Posterior cingulate gyrus (tissue), 11 donors: ENCODE measurements at regions not wholly inside any gene's neighbourhood (a gene's known extent, or its start where the extent isn't known, plus 50 kb on each side); places are given as distances from the start of the nearest gene placed in this dataset.

Experiments used
- DNase-seq, 10 donors: peaks; one replicate each; pipeline versions ENCODE4 v3.0.0 to v3.0.0-alpha.2; 2020 to 2021; ENCODE audit warnings: mixed read lengths in 3 of 10
- intact Hi-C: fragments of 100-400 bp; cut with DNase I; formaldehyde crosslinking; loops from one replicate; pipeline ENCODE4 v1.15.1; 2023

DNA sequence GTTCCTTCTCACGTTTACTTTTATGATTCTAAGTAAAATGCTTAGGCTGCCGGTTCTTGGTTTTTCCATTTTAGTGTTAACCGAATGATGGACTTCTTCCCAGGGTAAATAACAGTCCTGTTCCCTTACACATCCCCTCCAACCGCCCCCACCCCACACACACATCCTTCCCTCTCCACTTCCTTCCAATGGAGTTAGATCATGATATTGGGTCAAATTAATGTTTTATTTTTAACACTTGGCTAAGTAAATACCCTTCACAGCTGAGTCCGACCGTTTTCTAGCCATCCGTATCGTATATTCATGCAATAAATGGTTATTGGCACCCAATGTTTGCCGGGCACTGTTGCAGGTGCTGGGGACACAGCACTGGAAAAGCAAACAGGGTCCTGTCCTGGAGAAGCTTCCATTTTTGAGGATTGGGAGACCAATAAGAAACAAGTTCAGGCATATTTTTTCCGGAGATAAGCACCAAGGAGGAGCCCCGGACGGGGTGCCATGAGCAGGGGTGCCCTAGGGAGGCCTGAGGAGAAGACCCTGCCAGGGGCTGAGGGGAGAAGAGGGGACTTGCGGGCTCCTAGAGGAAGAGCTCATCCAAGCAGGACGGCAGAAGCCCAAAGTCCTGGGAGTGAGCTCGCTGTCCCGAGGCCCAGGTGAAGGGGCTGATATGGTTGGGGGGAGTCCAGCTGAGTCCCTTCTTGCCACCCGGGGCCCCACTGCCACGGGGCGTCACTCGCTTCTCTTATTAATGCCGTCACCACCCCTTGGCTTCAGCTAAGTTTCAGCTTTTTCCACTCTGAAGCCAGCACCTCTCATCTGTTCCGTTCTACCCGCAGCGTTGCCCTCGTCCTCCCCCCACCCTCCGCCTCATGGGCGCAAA, 126.0 kb upstream of the RET start:
- intact Hi-C loops, result no loop called here
- DNase-seq, result peak in 3 of 10 donors; percentile 29 to 67 (median 57)

DNA sequence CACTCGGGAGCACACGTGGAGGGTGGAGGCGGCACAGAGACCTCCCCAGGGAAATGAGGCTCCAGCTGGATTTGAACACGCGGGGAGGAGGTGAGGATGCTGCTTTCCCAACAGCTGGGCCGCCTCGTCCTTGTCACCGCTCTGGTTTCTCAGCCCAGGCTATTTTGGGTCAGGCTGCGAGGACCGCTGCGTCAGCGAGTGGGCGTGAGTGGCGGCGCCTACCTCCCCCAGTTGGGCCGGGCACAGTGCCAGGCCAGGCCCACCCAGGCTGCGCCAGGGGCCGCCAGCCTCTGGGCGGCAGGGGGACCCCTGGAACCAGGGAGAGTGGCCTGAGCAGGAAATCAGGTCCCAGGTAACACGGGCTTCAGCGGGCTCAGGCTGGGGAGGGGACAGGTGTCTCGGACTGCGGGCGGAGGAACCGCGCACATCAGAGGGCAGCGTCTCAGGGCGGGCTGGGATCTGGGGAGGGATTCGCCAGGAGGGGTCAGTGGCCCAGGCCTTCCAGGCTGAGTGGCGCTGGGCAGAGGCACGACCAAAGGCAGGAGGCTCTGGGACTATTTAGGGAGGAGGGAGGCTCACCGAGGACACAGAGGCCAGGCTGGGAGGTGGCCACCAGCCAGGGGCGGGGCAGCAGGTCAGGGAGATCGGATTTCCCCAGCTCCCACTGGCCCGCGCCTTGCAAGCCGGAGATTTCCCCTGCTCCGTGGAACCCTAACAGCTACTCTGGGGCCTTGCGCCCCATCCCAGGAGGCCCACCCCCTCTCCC, 125.2 kb upstream of the RET start:
- peak in 3 of 10 donors; percentile 62 to 76 (median 67) for DNase-seq
- intact Hi-C loops, result no loop called here

DNA sequence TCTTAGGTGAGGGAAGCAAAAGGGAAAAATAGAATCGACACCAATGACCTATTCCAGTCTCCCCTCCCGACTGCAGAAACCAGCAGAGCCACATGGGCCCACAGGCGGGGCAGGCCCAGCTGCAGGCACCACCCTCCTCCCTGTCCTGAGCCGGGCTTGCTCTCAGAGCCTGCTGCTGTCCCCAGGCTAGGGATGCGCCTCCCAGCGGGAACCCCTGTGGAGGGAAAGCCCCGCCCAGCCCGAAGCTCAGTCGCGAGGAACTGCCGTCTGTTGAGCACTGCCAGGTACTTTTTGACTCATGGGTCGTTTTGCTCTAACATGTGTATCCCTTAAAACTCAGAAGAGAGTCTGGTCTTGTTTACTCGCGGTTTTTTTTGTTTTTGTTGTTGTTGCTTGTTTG, 124.5 kb upstream of the RET start:
- DNase-seq, result peak in 3 of 10 donors; percentile 62 to 83 (median 77)

DNA sequence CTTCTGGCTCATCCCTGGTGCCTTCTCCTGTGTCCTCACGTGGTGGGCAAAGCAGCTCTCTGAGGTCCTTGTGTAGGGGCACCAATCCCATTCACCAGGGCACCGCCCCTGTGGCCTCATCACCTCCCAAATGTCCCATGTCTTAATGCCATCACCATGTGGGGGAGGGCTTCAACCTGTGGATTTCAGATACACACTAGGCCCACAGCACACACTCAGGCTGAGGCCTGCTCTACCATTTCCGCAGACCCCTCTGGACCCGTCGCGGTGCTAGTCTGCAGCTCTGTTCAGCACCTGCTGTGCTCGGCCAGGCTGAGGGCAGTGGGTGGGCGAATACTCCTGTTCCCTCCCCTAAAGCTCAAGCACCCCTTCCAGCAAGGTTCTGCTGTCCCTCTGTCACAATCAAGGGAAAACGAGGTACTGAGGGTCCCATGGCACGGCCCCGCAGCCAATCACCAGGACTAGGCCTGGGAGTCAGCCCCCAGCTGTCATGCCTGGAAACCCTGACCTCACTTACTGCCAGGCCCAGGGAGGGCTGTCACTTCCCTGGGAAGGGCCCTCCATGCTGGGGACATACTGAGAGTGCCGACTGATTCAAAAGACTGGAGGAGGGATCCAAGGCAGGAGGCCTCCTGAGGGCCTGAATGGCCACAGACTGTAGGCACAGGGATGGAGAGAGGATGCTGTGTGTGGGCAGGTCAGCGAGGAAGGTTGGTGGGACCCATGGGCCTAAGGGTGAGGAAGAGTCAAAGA, 123.8 kb upstream of the RET start:
- DNase-seq, result peak in 3 of 10 donors; percentile 47 to 69 (median 58)
- intact Hi-C loops, result no loop called here

More for the DNA sequence above, 124.5 kb upstream of the RET start:
- intact Hi-C loops, result no loop called here

DNA sequence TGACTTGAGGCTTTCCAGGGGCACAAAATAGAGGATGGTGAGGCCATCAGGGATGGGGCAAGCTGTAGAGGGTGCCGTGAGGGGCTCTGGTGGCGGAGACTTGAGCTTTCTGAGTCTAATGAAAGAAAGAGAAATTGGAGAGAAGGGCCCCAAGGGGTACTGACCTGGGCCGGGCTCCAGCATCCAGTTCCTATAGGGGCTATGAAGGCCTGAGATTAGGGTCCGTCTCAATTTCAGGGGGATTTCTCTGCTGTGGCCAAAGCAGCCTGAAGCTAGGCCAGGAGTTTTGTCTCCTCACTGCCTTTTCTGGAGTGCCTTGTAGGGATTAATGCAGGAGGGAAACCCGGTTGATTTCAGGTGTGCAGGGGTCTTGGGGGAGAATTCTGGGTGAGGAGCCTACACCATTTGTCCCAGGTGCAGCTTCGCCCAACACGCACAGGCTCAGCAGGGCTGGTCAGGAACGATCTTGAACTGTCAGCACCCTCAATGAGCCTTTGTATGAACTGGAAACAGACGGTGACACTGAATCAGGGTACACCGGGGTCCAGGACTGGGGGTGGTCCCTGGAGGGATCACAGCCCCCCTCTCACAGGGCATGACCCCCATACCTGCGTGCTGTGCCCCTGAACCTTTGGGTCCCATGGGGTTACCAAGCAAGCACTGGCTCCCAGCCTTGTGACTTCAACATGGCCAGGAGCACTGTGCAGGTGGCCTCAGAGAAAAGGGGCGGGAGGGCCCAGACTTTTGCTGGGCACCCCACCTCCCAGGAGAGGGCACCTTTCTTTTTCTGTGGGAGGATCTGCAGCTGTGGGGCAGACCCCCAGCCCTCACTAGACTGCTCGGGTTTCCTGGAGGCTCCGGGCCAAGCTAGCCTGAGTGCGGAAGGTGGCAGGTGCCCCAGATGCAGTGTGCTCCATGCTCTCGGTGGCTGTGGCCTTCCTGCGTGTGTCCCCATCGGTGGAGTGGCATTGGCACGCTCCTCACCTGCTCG, 122.9 kb upstream of the RET start:
- DNase-seq, result peak in 4 of 10 donors; percentile 5 to 69 (median 44)
- intact Hi-C loops, result no loop called here

DNA sequence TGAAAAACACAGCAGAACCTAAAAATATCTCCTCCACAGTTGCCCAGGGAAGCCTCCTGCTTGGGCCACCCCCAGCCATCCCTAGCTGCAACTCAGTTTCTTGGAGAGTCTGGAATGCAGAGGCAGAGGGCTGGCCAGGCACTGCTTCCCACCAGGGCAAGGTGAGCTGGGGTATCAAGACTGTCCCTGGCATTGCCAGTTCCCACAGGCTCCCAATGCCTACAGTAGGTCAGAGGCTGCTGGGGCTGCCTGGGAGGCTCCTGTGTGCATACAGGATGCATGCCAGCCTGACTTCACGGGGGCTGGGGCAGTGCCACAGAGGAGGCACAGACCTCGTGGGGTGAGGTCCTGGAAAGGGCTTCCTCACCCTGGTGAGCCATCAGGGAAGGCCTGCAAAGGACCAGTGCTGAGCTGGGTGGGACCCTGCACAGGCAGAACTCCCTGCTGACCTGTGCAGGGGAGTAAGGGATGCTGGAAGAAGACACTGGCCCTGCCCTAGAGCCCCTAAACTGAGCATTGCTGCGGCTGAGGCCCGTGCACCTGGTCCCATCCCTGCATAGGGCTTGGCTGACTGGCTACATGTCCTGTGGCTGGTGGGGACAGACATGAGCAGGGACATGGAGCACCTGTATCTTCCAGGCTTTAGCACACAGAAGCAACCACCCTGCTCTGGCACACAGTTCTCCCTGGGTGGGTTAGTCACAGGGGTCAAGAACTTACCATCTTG, 121.9 kb upstream of the RET start:
- intact Hi-C loops, result no loop called here
- DNase-seq, result peak in 3 of 10 donors; percentile 64 to 79 (median 70)

DNA sequence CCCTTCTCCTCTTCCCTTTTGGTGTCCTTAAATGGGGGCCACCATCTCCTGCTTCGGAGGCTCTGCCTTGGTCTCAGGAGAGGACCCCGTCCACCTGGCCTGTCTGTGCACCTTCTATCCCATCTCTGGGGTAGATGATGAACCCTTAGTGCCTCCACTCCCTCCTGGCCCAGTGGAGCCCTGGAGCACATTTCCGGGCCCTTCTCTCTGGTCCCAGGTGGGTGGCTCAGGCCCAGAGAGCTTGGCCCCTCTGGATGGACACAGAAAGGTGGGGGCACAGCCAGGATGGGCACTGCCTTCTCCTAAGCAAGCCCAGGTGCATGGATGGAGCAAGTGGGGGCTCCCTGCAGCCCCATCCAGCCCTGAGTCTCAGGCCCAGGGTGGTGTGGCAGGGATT, 121.4 kb upstream of the RET start:
- DNase-seq, result peak in 4 of 10 donors; percentile 7 to 69 (median 40)
- intact Hi-C loops, result no loop called here

DNA sequence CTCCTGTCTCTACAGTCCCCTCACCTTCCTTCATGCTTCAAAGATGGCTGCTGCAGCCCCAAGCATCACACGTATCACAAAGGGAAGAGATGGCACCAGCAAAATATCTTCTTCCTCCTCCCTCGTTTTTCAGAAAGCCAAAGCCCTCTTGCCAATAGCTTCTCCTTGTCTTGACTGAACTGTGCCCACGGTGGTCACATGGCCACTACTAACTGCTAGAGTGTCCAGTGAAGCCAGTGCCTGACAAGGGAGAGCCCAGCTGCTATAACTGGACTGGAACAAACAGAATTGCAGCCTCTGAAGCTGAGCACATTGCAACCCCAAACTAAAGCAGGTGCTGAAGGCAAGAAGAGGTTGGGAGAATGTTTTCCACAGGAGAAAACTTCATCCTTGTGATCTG, 120.8 kb upstream of the RET start:
- DNase-seq, result peak in 1 of 10 donors; percentile 9
- intact Hi-C loops, result no loop called here

DNA sequence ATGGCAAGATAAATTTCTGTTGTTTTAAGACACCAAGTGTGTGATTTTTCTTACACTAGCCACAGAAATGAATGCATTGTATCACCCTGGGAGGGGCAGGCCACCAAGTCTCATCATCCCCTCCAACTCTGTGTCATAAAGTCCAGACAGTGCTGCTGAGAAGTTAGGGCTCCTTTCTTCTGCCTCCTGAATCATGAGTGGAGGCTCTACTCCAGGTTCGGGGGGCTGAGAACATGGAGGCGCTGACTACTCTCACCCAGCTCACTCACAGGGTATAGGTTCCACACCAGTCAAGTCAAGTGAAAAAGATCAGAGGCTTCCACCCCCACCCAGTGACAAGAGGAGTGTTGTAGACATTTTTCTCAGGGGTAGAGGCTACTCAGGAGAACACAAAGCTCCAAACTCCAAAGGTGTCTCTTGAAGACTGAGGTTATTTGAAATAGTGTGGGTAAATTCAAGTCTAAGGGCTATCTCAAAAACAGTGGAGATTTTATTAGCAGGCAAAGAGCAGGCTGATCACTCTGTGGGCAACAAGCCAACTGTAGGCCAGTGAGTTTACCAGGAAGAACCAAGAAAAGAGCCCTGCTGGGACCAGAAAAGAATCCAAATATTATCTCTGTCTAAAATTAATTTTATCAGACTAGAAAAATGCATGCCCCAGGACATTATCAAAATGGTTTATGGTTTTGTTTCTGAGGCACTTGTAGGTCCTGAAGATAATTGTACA, 118.6 kb upstream of the RET start:
- intact Hi-C loops, result no loop called here
- peak in 1 of 10 donors; percentile 18 for DNase-seq

DNA sequence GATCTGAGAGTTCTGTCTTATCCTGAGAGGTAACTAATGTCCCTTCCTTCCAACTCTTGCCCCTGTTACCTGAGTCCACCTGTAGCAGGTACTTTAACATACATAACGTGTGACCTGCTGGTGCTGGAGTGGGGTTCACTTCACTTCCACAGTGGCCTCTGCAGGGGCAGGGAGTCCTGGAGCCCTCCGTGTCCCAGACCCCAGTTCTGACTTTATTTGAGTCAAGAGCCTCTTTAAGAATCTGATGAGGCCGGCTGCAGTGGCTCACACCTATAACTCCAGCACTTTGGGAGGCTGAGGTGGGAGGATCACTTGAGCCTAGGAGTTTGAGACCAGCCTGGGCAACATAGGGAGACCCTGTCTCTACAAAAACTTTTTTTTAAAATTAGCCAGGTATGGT, 117.0 kb upstream of the RET start:
- intact Hi-C loops, result no loop called here
- peak in 3 of 10 donors; percentile 30 to 47 (median 42) for DNase-seq

DNA sequence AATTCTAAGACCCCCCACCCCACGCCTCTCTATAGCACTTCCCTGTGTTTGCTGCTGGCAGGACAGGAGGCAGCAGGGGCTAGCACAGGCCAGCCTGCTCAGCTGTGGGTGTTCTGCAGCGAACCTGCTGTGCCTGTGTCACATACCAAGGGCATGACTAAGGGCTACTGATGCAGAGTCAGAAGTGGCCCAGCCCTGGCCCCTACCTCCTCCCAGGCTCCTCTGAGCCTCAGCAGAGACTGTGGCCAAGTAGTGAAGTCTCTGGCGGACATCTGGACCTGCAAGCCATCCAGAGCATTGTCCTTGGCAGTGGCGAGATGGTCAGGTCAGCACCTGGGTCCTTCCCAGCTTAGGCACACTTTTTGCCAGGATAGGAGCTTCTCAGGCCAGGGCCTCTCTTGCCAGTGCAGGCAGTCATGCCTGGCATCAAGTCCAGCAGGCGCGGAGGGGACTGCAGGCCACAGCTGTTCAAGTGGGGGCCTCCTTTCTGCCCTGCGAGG, 116.3 kb upstream of the RET start:
- intact Hi-C loops, result no loop called here
- DNase-seq, result peak in 5 of 10 donors; percentile 2 to 73 (median 21)

DNA sequence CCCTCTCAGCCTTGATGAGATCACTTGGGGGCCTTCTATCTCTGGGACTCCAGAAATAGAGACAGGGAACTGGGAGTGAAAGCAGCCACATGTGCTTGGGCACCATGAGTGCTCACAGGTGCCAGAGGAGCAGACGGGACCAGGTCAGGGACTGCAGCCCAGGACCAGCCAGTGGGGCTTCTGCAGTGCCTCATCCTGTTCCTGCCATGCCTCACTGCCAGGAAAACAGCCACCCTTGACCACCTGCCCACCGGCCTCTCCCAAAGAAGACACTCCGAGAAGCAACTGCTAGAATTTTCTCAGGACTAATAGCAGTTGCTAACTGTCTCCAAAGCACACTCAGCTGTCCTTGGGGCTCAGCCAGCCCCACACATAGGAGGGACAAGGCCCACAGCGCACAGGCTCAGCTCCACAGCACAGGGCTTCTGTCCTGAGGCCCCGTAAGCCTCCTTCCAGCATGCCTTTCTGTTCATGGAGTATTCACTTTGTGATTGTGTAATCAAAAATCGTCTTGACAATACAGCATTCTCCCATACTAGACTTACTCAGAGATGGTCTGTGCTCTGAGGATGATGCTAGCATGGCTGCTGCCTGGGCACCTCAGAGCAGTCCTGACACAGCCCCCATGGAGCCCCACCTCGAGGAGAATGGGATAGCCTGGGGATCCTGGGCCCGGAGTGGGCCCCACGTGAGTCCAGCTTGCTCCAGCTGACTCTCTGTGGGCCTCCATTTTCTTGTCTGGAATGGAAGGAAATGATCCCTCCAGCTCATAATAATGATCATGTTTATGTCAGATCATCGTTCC, 115.7 kb upstream of the RET start:
- intact Hi-C loops, result no loop called here
- peak in 4 of 10 donors; percentile 2 to 66 (median 56) for DNase-seq

DNA sequence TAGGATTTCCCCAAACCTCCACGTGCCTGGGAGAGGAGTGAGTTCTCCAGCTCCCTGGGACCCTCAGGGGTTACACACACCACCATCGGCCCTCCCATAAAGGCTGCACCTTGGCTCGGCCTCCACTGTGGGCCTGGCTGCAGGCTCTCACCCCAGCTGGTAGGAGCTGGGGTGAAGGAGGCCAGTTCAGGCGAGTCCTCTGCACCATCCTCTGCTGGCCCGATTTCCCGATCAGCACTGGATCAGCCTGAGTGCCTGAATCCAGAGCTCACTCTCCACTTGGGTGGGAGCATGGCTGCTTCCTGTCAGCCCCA, 115.1 kb upstream of the RET start:
- peak in 3 of 10 donors; percentile 41 to 76 (median 55) for DNase-seq
- intact Hi-C loops, result no loop called here

DNA sequence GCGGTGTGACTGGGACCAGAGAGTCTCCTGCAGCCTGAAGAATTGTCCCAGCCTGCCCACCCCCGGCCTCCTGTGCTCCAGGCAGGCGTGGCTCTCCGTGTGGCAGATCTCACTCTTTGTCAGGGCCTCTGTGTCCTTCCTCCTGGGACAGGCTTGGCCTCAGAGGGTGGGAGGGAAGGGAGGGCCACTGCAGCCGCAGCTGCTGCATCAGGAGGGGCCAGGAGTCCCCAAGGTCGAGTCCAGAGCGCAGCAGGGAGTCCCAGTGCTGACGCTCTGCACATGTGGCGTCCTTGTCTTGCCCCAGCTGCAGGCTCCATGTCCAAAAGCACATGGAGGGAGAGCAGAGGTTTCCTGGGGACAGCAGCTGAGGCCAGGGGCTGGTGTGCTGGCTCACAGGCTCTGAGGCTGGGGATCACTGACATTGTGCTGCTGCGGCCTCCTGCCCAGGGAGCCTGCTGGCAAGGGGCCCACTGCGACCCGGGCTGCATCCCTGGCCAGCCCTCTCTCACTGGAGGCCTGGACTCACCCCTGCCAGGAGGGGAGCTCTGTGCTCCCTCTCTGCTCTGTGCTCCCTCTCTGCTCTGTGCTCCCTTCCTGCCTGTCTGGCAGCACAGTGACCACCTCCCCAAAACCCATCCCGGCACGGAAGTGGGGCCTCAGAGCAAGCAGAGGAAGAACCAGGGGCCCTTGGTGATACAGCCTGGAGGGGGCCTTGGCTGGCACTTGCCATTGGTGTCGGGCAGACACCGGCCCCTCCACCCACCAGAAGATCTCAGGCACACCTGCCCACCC, 114.6 kb upstream of the RET start:
- intact Hi-C loops, result no loop called here
- peak in 5 of 10 donors; percentile 5 to 78 (median 52) for DNase-seq

DNA sequence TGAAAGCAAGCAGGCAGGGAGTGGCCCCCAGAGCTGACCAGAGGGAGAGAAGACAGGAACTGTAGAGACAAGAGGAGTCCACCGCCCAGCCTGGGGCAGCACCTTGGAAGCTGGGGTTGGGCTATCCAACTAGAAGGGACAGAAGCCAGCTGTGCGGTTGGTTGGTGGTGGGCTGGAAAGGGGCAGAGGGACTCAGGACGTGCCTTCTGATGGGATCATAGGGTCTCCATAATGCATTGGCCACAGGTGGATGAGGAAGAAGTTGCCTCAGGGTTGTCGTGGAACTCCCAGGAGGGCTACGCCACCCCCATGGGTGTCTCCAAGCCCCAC, 114.0 kb upstream of the RET start:
- intact Hi-C loops, result no loop called here
- no peak for DNase-seq

DNA sequence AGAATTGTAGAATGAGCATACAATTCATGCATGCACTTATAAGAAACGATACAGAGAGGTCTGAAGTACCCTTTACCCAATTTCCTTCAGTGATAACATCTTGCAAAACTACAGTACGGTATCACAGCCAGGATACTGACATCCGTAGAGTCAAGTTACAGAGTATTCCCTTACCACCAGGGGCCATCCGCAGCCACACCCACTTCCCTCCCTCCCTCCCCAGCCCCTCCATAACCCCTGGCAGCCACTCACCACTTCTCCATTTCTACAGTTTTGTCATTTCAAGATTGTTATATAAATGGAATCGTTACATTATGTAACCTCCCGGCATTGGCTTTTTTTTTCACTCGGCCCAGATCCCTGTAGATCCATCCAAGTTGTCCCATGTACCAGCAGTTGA, 113.6 kb upstream of the RET start:
- intact Hi-C loops, result no loop called here
- no peak for DNase-seq

DNA sequence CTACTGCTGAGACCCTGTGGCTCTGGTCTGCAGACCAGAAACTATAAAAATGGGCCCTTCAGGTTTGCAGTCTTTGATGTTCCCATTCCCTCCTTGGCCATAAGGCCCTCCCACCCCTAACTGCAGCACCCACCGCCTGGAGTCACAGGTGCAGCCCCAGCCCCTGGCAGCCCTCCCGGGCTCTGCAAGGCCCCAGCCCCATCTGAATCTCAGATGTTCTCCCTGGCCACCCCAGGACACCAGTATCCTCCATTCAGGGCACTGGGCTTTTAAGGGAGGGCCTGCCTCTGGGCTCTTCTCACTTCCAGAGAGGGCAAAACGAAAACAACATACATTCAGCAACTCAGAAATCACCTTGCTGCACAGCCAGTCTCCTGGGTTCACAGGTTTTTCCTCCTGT, 107.7 kb upstream of the RET start:
- DNase-seq, result peak in 1 of 10 donors; percentile 49
- intact Hi-C loops, result no loop called here
